HCT116 (cell line): ENCODE measurements at regions not wholly inside any gene's neighbourhood (a gene's known extent, or its start where the extent isn't known, plus 50 kb on each side); places are given as distances from the start of the nearest gene placed in this dataset.

Experiments
- ATAC-seq: fragments of 200-7000 bp; cut with Tn5 transposase; 2 replicates; pipeline ENCODE4 v1.9.1; 2020; ENCODE audit warnings: mild to moderate bottlenecking, moderate library complexity
- BruUV-seq: library from RNA; stranded (reverse); fragments of 400-500 nt; replicated peaks from 2 replicates; lab custom pipeline; 2021; lab: Mats Ljungman, UMichigan
- CTCF ChIA-PET: fragments of 300-600 bp; sonication (Branson Sonifier 250); formaldehyde crosslinking; loops from one replicate; lab custom pipeline; 2021; ENCODE audit warnings: antibody characterized with exemption; lab: Charles Lee
- POLR2A ChIA-PET: fragments of 300-600, 350-600 bp; sonication (Branson Sonifier 250); formaldehyde crosslinking; loops from one replicate; lab custom pipeline; 2021; ENCODE audit warnings: antibody characterized with exemption; lab: Charles Lee
- RAD21 ChIA-PET, 2 experiments: fragments of 300-600 bp; sonication (Branson Sonifier 250); formaldehyde crosslinking; loops; one replicate each; lab custom pipeline; 2023; ENCODE audit warnings: low total read pairs in 2 of 2; ENCODE audit not compliant: uncharacterized antibody in 2 of 2, unreplicated experiment in 2 of 2, low non-redundant PET in 1 of 2; lab: Charles Lee
- DNase-seq: peaks from one replicate; pipeline ENCODE4 v3.0.0-alpha.2; 2010; ENCODE audit warnings: low read depth, low spot score
- H2AFZ ChIP-seq: fragments of 200-600 bp; shearing (Covaris generic), sonication (generic); 2 replicates; pipeline ENCODE4 v1.6.1; 2017; ENCODE audit warnings: low read depth, mixed run types, mixed read lengths, antibody characterized with exemption, low read length; ENCODE audit not compliant: poor library complexity, severe bottlenecking
- H3K27ac ChIP-seq: 2 replicates; pipeline ENCODE4 v1.5.1; 2012; ENCODE audit warnings: low read depth, low read length
- H3K27me3 ChIP-seq: fragments of 200-600 bp; sonication (generic); 2 replicates; pipeline ENCODE4 v1.6.1; 2016; ENCODE audit warnings: mixed run types, low read length, mixed read lengths; ENCODE audit not compliant: insufficient read depth
- H3K36me3 ChIP-seq, 2 experiments: fragments of 200-500 bp in 1 of 2; fragments of 200-600 bp in 1 of 2; sonication (Bioruptor generic) in 1 of 2; sonication (generic) in 1 of 2; 2 replicates each; pipeline versions ENCODE4 v1.5.1 to v1.6.1; 2014 to 2016; ENCODE audit warnings: low read length in 2 of 2, inconsistent platforms in 1 of 2, mixed read lengths in 1 of 2, mixed run types in 1 of 2; ENCODE audit not compliant: insufficient read depth in 2 of 2, control insufficient read depth in 1 of 2
- H3K4me1 ChIP-seq, 2 experiments: fragments of 200-600 bp in 1 of 2; sonication (generic) in 1 of 2; 2 replicates each; pipeline versions ENCODE4 v1.5.1 to v1.6.1; 2012 to 2017; ENCODE audit warnings: low read length in 2 of 2, inconsistent platforms in 1 of 2, mild to moderate bottlenecking in 1 of 2, mixed read lengths in 1 of 2, mixed run types in 1 of 2, moderate library complexity in 1 of 2; ENCODE audit not compliant: insufficient read depth in 2 of 2, control insufficient read depth in 1 of 2
- H3K4me2 ChIP-seq: fragments of 200-600 bp; sonication (generic); 2 replicates; pipeline ENCODE4 v1.6.1; 2017; ENCODE audit warnings: mixed run types, low read length, mixed read lengths
- H3K4me3 ChIP-seq, 2 experiments: fragments of 200-600 bp in 1 of 2; sonication (generic) in 1 of 2; replicated peaks in 1 of 2; 2 replicates each; pipeline ENCODE4 v1.5.1; 2011 to 2016; ENCODE audit warnings: low read length in 2 of 2, control low read depth in 1 of 2, low read depth in 1 of 2, mild to moderate bottlenecking in 1 of 2, mixed read lengths in 1 of 2, mixed run types in 1 of 2
- H3K79me2 ChIP-seq: fragments of 200-600 bp; sonication (generic); 2 replicates; pipeline ENCODE4 v1.6.1; 2017; ENCODE audit warnings: mild to moderate bottlenecking, mixed run types, low read length, moderate library complexity, mixed read lengths; ENCODE audit not compliant: insufficient read depth
- H3K9ac ChIP-seq: fragments of 200-600 bp; sonication (generic); 2 replicates; pipeline ENCODE4 v1.6.1; 2016; ENCODE audit warnings: low read length, mixed read lengths
- H3K9me2 ChIP-seq: fragments of 200-600 bp; sonication (generic), shearing (Covaris generic); 2 replicates; pipeline ENCODE4 v1.6.1; 2017; ENCODE audit warnings: mixed run types, mild to moderate bottlenecking, moderate library complexity; ENCODE audit not compliant: insufficient read depth
- H3K9me3 ChIP-seq, 2 experiments: fragments of 200-500 bp in 1 of 2; fragments of 200-600 bp in 1 of 2; sonication (Bioruptor generic) in 1 of 2; sonication (generic) in 1 of 2; 2 replicates each; pipeline ENCODE4 v1.6.1; 2014 to 2017; ENCODE audit warnings: low read length in 2 of 2, mixed read lengths in 2 of 2, inconsistent platforms in 1 of 2, low read depth in 1 of 2, mild to moderate bottlenecking in 1 of 2, mixed run types in 1 of 2, moderate library complexity in 1 of 2; ENCODE audit not compliant: control insufficient read depth in 1 of 2, insufficient read depth in 1 of 2
- H4K20me1 ChIP-seq: fragments of 200-600 bp; sonication (generic), shearing (Covaris generic); 2 replicates; pipeline ENCODE4 v1.6.1; 2017; ENCODE audit warnings: mixed run types, mild to moderate bottlenecking, moderate library complexity; ENCODE audit not compliant: insufficient read depth
- ATF3 ChIP-seq: IDR thresholded peaks from 2 replicates; pipeline ENCODE4 v1.6.1; 2012
- CEBPB ChIP-seq: IDR thresholded peaks from 2 replicates; pipeline ENCODE4 v1.6.1; 2012; ENCODE audit warnings: low read depth
- ELF1 ChIP-seq: IDR thresholded peaks from 2 replicates; pipeline ENCODE4 v1.6.1; 2012; ENCODE audit warnings: low read depth, borderline replicate concordance
- EZH2 ChIP-seq: fragments of 200-600 bp; sonication (generic); IDR thresholded peaks from 2 replicates; pipeline ENCODE4 v1.6.1; 2017; ENCODE audit warnings: antibody characterized with exemption, mixed run types
- EZH2phosphoT487 ChIP-seq: fragments of 200-600 bp; IDR thresholded peaks from 2 replicates; pipeline ENCODE4 v1.6.1; 2018; ENCODE audit warnings: antibody characterized with exemption, borderline replicate concordance
- FOSL1 ChIP-seq: IDR thresholded peaks from 2 replicates; pipeline ENCODE4 v1.6.1; 2012; ENCODE audit warnings: low read depth
- POLR2A ChIP-seq: IDR thresholded peaks from 2 replicates; pipeline ENCODE4 v1.7.0; 2011; ENCODE audit warnings: borderline replicate concordance; ENCODE audit not compliant: insufficient read depth, insufficient read length; ENCODE audit errors: extremely low read depth
- POLR2AphosphoS5 ChIP-seq: IDR thresholded peaks from 2 replicates; pipeline ENCODE4 v1.6.1; 2011; ENCODE audit warnings: mild to moderate bottlenecking, low read depth, low read length, moderate library complexity
- RAD21 ChIP-seq: IDR thresholded peaks from 2 replicates; pipeline ENCODE4 v1.6.1; 2012; ENCODE audit warnings: low read depth, mild to moderate bottlenecking
- REST ChIP-seq: IDR thresholded peaks from 2 replicates; pipeline ENCODE4 v1.6.1; 2012; ENCODE audit warnings: low read depth
- SIN3A ChIP-seq: IDR thresholded peaks from 2 replicates; pipeline ENCODE4 v1.6.1; 2012; ENCODE audit warnings: low read depth
- SP1 ChIP-seq: IDR thresholded peaks from 2 replicates; pipeline ENCODE4 v1.6.1; 2012; ENCODE audit warnings: low read depth
- SRF ChIP-seq: IDR thresholded peaks from 2 replicates; pipeline ENCODE4 v1.6.1; 2012; ENCODE audit warnings: low read depth
- TCF7L2 ChIP-seq: IDR thresholded peaks from 2 replicates; pipeline ENCODE4 v1.7.0; 2011; ENCODE audit warnings: borderline replicate concordance, inconsistent platforms; ENCODE audit not compliant: insufficient read depth, insufficient read length; ENCODE audit errors: extremely low read depth
- YY1 ChIP-seq: IDR thresholded peaks from 2 replicates; pipeline ENCODE4 v1.6.1; 2011; ENCODE audit warnings: low read length, low read depth, moderate library complexity, mild to moderate bottlenecking; ENCODE audit not compliant: insufficient replicate concordance; ENCODE audit errors: extremely low read depth
- ZFX ChIP-seq: fragments of 450-650 bp; IDR thresholded peaks from 2 replicates; pipeline ENCODE4 v1.6.1; 2017
- intact Hi-C: fragments of 100-400 bp; cut with micrococcal nuclease; formaldehyde crosslinking; loops from 2 replicates; pipeline ENCODE4 v1.10.0; 2022
- TF ChIP-seq, protein P1 (sequence below): IDR thresholded peaks from 2 replicates; pipeline ENCODE4 v1.6.1; 2012

DNA sequence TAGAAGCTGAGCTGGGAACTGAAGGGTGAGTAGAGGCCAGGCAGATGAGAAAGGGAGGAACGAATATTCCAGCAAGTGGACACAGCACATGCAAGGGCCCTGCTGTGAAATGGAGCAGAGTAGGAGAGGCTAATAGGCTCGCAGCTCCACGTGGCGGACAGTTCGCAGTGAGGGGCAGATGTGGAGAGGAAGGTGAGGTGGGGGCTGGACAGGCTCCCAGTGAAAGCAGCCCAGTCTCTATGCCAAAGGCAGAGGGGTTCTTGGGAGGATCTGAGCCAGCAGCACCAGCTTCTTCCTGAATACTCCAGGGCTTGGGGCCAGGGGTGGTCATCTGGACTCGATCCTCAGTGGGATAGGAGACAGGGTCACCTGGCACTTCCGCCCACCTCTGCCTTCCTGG, 81.0 kb downstream of the CEBPB start:
- Histone ChIP-seq H3K27ac (no peak overlapping the region), H3K4me3 (no peak overlapping the region), H3K4me1 (peaks cover 16 to 20% of the 10 kb centered on the region in 2 experiments), H3K36me3 (no peaks in the 10 kb centered on the region), H3K9me2 (no peaks in the 10 kb centered on the region), H3K27me3 (no peaks in the 10 kb centered on the region), H3K9me3 (no peaks in the 10 kb centered on the region)
- ChIA-PET CTCF (interaction anchor here (0.7 kb wide), 1 partner anchor 475 kb away, joined by 3 read pairs; no protein-coding TSS in a partner anchor), RAD21 (no interaction called here), POLR2A (no interaction called here)
- ATAC-seq, result no peak
- no TSS peak for BruUV-seq
- TF ChIP-seq, protein P1, sequence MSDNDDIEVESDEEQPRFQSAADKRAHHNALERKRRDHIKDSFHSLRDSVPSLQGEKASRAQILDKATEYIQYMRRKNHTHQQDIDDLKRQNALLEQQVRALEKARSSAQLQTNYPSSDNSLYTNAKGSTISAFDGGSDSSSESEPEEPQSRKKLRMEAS, result no peak
- no peak for TF ChIP-seq POLR2AphosphoS5
- no peak for TF ChIP-seq ZFX
- no peak for TF ChIP-seq EZH2phosphoT487
- no peak for TF ChIP-seq EZH2
- TF ChIP-seq RAD21, result no peak
- no peak for TF ChIP-seq FOSL1
- no peak for TF ChIP-seq YY1
- TF ChIP-seq, all 23 proteins: peak for 0
- H4K20me1 ChIP-seq, result no peaks in the 10 kb centered on the region
- intact Hi-C loops, result no loop called here
- no peak overlapping the region for H3K9ac ChIP-seq
- H3K79me2 ChIP-seq, result no peaks in the 10 kb centered on the region
- H3K4me2 ChIP-seq, result no peak overlapping the region
- H2AFZ ChIP-seq, result no peak overlapping the region
- no peak for DNase-seq

DNA sequence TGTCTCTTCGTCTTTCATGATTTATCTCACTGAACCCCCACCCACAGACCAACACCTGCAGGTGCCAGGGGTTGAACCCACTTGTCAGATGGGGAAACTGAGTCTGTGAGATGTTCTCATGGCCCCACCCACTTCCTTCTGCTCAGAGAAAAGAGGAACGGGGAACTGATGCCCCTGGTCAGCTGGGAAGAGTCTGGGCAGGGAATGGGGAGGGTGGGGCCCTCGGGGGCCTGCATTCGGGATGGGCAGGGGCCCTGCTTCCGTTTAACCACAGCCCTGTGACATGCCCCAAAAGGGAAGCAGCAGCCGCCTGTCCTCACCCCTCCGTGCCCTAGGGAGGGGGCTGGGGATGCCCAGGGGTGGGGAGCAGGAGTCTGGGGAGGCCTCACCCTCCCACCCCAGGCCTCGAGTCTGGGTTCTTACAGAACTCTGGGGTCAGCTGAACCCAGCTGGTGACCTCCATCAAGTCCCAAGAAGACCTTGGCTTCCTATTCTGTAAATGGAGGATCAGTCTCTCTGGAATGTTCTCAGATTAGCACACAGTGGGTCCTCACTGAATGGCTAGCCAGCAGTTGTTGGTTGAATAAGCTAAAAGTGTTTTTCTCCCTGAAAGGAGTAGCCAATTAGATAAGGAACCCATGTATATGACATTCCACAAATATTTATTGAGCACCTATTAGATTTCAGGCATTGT, 81.5 kb downstream of the CEBPB start:
- DNase-seq, result no peak
- ChIA-PET RAD21 (no interaction called here), CTCF (interaction anchor here (0.7 kb wide), 1 partner anchor 475 kb away, joined by 3 read pairs; no protein-coding TSS in a partner anchor), POLR2A (no interaction called here)
- H3K4me3 ChIP-seq, result no peak overlapping the region
- H2AFZ ChIP-seq, result no peak overlapping the region
- H3K79me2 ChIP-seq, result no peaks in the 10 kb centered on the region
- H3K9ac ChIP-seq, result no peak overlapping the region
- no peaks in the 10 kb centered on the region for H3K9me2 ChIP-seq
- H3K9me3 ChIP-seq, result no peaks in the 10 kb centered on the region
- intact Hi-C loops, result no loop called here
- H3K36me3 ChIP-seq, result no peaks in the 10 kb centered on the region
- H3K27me3 ChIP-seq, result no peaks in the 10 kb centered on the region
- TF ChIP-seq SP1 (no peak), ATF3 (no peak), YY1 (no peak), ELF1 (no peak), ZFX (no peak), RAD21 (no peak), SIN3A (no peak), FOSL1 (no peak), REST (no peak), EZH2phosphoT487 (no peak), TCF7L2 (no peak), CEBPB (no peak), SRF (no peak), POLR2A (no peak)
- TF ChIP-seq, protein P1, result no peak
- BruUV-seq, result no TSS peak
- no peak overlapping the region for H3K4me2 ChIP-seq
- no peak for ATAC-seq
- no peak overlapping the region for H3K27ac ChIP-seq
- H3K4me1 ChIP-seq, result peaks cover 10 to 15% of the 10 kb centered on the region in 2 experiments
- H4K20me1 ChIP-seq, result no peaks in the 10 kb centered on the region
